Coronary artery (tissue), 2 donors: ENCODE measurements at regions not wholly inside any gene's neighbourhood (a gene's known extent, or its start where the extent isn't known, plus 50 kb on each side); places are given as distances from the start of the nearest gene placed in this dataset.
"Not testable (repeated sequence)": the region's sequence is repeated elsewhere in the genome, so short reads cannot be mapped to it uniquely, and the experiment has no call there.

Experiments used
- DNase-seq: peaks from one replicate; pipeline ENCODE4 v3.0.0-alpha.2; 2017; ENCODE audit warnings: low spot score
- H3K27ac ChIP-seq, 2 donors: fragments of 200-600 bp; sonication (generic); one replicate each; pipeline ENCODE4 v1.5.1; 2016 to 2019
- H3K4me3 ChIP-seq: fragments of 200-600 bp; sonication (generic); 2 replicates; pipeline ENCODE4 v1.5.1; 2016; ENCODE audit warnings: mild to moderate bottlenecking, moderate library complexity
- CTCF ChIP-seq: fragments of 200-600 bp; sonication (generic); IDR thresholded peaks from one replicate; pipeline ENCODE4 v1.5.1; 2019; ENCODE audit warnings: antibody characterized with exemption

- no peak overlapping the region for H3K27ac ChIP-seq
- H3K4me3 ChIP-seq: no peak overlapping the region
- DNase-seq: no peak
- no peak for TF ChIP-seq CTCF
These were observed 103.2 kb upstream of the MMADHC start for GRCh38 chr2:149690825-149691224.

- H3K27ac ChIP-seq: no peak overlapping the region
- H3K4me3 ChIP-seq: no peak overlapping the region
- DNase-seq: no peak
- no peak for TF ChIP-seq CTCF
These were observed 99.5 kb upstream of the MMADHC start for GRCh38 chr2:149687052-149687427.

GRCh38 chr2:149686136-149687051, 98.8 kb upstream of the MMADHC start:
- no peak overlapping the region for H3K4me3 ChIP-seq
- no peak for TF ChIP-seq CTCF
- DNase-seq: no peak
- no peak overlapping the region for H3K27ac ChIP-seq

- H3K27ac ChIP-seq, DNase-seq, H3K4me3 ChIP-seq: not testable (repeated sequence)
These were observed 97.8 kb upstream of the MMADHC start for GRCh38 chr2:149685401-149685800.

- no peak overlapping the region for H3K4me3 ChIP-seq
- no peak for TF ChIP-seq CTCF
- H3K27ac ChIP-seq: no peak overlapping the region
- DNase-seq: no peak
These were observed 91.7 kb upstream of the MMADHC start for GRCh38 chr2:149679286-149679685.

GRCh38 chr2:149677416-149677815, 89.8 kb upstream of the MMADHC start:
- no peak overlapping the region for H3K27ac ChIP-seq
- H3K4me3 ChIP-seq: no peak overlapping the region
- DNase-seq: no peak
- no peak for TF ChIP-seq CTCF

GRCh38 chr2:149670086-149670485, 82.5 kb upstream of the MMADHC start:
- no peak overlapping the region for H3K4me3 ChIP-seq
- no peak for DNase-seq
- TF ChIP-seq CTCF: no peak
- no peak overlapping the region for H3K27ac ChIP-seq
